Peyer's patch (tissue), 4 donors: ENCODE measurements at regions not wholly inside any gene's neighbourhood (a gene's known extent, or its start where the extent isn't known, plus 50 kb on each side); places are given as distances from the start of the nearest gene placed in this dataset.

Source experiments
- DNase-seq, 3 donors: peaks; one replicate each; pipeline ENCODE4 v3.0.0-alpha.2; 2017 to 2019
- H3K27ac ChIP-seq, 4 donors: fragments of 200-600 bp; sonication (generic); one replicate each; pipeline ENCODE4 v1.5.1; 2016 to 2019
- H3K27me3 ChIP-seq, 2 donors: fragments of 200-600 bp; sonication (generic); one replicate each; pipeline ENCODE4 v1.5.1; 2019
- H3K36me3 ChIP-seq, 3 donors: fragments of 200-600 bp; sonication (generic); one replicate each; pipeline ENCODE4 v1.5.1; 2016 to 2019
- H3K4me1 ChIP-seq, 4 donors: fragments of 200-600 bp; sonication (generic); one replicate each; pipeline ENCODE4 v1.5.1; 2016 to 2019
- H3K4me3 ChIP-seq, 4 donors: fragments of 200-600 bp; sonication (generic); 1 replicate in 3 of 4; 2 replicates in 1 of 4; pipeline ENCODE4 v1.5.1; 2016 to 2019; ENCODE audit warnings: mild to moderate bottlenecking in 1 of 4
- H3K9me3 ChIP-seq, 4 donors: fragments of 200-600 bp; sonication (generic); one replicate each; pipeline ENCODE4 v1.5.1; 2016 to 2019; ENCODE audit warnings: mild to moderate bottlenecking in 1 of 4
- CTCF ChIP-seq, 6 experiments: fragments of 450-650 bp in 4 of 6; fragments of 200-600 bp in 2 of 6; sonication (generic) in 1 of 6; IDR thresholded peaks; one replicate each; pipeline ENCODE4 v1.5.1; 2017 to 2019; ENCODE audit warnings: antibody characterized with exemption in 6 of 6, mild to moderate bottlenecking in 3 of 6, moderate library complexity in 1 of 6
- POLR2A ChIP-seq, 2 donors: fragments of 450-650 bp; IDR thresholded peaks; one replicate each; pipeline ENCODE4 v1.5.1; 2017; ENCODE audit warnings: antibody characterized with exemption in 2 of 2, mild to moderate bottlenecking in 2 of 2, moderate library complexity in 2 of 2

GRCh38 chr5:165228184-165228583, 1722.8 kb downstream of the MAT2B start:
- Histone ChIP-seq H3K4me1 (no peaks in the 10 kb centered on the region), H3K27ac (no peak overlapping the region), H3K36me3 (no peaks in the 10 kb centered on the region), H3K27me3 (no peaks in the 10 kb centered on the region), H3K9me3 (no peaks in the 10 kb centered on the region), H3K4me3 (no peak overlapping the region)
- TF ChIP-seq CTCF (IDR thresholded peaks at IDR 0.05) = no peak
- DNase-seq = no peak

GRCh38 chr5:165231821-165232508, 1726.5 kb downstream of the MAT2B start:
- H3K27me3 ChIP-seq = no peaks in the 10 kb centered on the region
- DNase-seq = no peak
- TF ChIP-seq CTCF (IDR thresholded peaks at IDR 0.05) = no peak
- H3K36me3 ChIP-seq = no peaks in the 10 kb centered on the region
- no peaks in the 10 kb centered on the region for H3K4me1 ChIP-seq
- H3K27ac ChIP-seq = no peak overlapping the region
- no peaks in the 10 kb centered on the region for H3K9me3 ChIP-seq
- no peak overlapping the region for H3K4me3 ChIP-seq

GRCh38 chr5:165232509-165233028, 1727.2 kb downstream of the MAT2B start:
- Histone ChIP-seq H3K9me3 (no peaks in the 10 kb centered on the region), H3K4me3 (no peak overlapping the region), H3K27ac (no peak overlapping the region), H3K4me1 (no peaks in the 10 kb centered on the region), H3K27me3 (no peaks in the 10 kb centered on the region), H3K36me3 (no peaks in the 10 kb centered on the region)
- DNase-seq = no peak
- TF ChIP-seq CTCF (IDR thresholded peaks at IDR 0.05) = no peak
- no peak for TF ChIP-seq POLR2A (IDR thresholded peaks at IDR 0.05)

- Histone ChIP-seq H3K9me3 (no peaks in the 10 kb centered on the region), H3K27me3 (no peaks in the 10 kb centered on the region)
Measured at GRCh38 chr5:165241811-165242210, 1736.4 kb downstream of the MAT2B start.

GRCh38 chr5:165242646-165243045, 1737.2 kb downstream of the MAT2B start:
- TF ChIP-seq POLR2A (IDR thresholded peaks at IDR 0.05) (no peak), CTCF (IDR thresholded peaks at IDR 0.05) (no peak)
- no peaks in the 10 kb centered on the region for H3K9me3 ChIP-seq
- DNase-seq = no peak

More at GRCh38 chr5:165241811-165242210, 1736.4 kb downstream of the MAT2B start:
- no peak for DNase-seq
- TF ChIP-seq POLR2A (IDR thresholded peaks at IDR 0.05) = no peak
- H3K36me3 ChIP-seq = no peaks in the 10 kb centered on the region
- H3K27ac ChIP-seq = no peak overlapping the region
- no peaks in the 10 kb centered on the region for H3K4me1 ChIP-seq
- H3K4me3 ChIP-seq = no peak overlapping the region

GRCh38 chr5:165244407-165244806, 1739.0 kb downstream of the MAT2B start:
- DNase-seq = no peak
- H3K4me1 ChIP-seq = no peaks in the 10 kb centered on the region
- no peak overlapping the region for H3K4me3 ChIP-seq
- H3K27me3 ChIP-seq = no peaks in the 10 kb centered on the region
- TF ChIP-seq POLR2A (IDR thresholded peaks at IDR 0.05) (no peak), CTCF (IDR thresholded peaks at IDR 0.05) (no peak)
- no peak overlapping the region for H3K27ac ChIP-seq
- no peaks in the 10 kb centered on the region for H3K9me3 ChIP-seq
- no peaks in the 10 kb centered on the region for H3K36me3 ChIP-seq

More at GRCh38 chr5:165242646-165243045, 1737.2 kb downstream of the MAT2B start:
- Histone ChIP-seq H3K36me3 (no peaks in the 10 kb centered on the region), H3K27ac (no peak overlapping the region), H3K4me1 (no peaks in the 10 kb centered on the region), H3K4me3 (no peak overlapping the region), H3K27me3 (no peaks in the 10 kb centered on the region)
